Esophagus muscularis mucosa (tissue), 4 donors: ENCODE measurements at regions not wholly inside any gene's neighbourhood (a gene's known extent, or its start where the extent isn't known, plus 50 kb on each side); places are given as distances from the start of the nearest gene placed in this dataset.

Experiments
- DNase-seq: peaks from one replicate; pipeline ENCODE4 v3.0.0-alpha.2; 2017; ENCODE audit errors: extremely low spot score
- H3K27ac ChIP-seq, 4 donors: fragments of 200-600 bp; sonication (generic); replicated peaks in 1 of 4; 1 replicate in 3 of 4; 2 replicates in 1 of 4; pipeline ENCODE4 v1.5.1; 2016 to 2019; ENCODE audit warnings: mild to moderate bottlenecking in 1 of 4
- H3K27me3 ChIP-seq, 4 donors: fragments of 200-600 bp; sonication (generic); one replicate each; pipeline versions ENCODE4 v1.5.1 to v1.6.0; 2016 to 2019
- H3K36me3 ChIP-seq, 4 donors: fragments of 200-600 bp; sonication (generic); one replicate each; pipeline ENCODE4 v1.5.1; 2016 to 2019
- H3K4me1 ChIP-seq, 4 donors: fragments of 200-600 bp; sonication (generic); one replicate each; pipeline ENCODE4 v1.5.1; 2016 to 2019
- H3K4me3 ChIP-seq, 4 donors: fragments of 200-600 bp; sonication (generic); 1 replicate in 2 of 4; 2 replicates in 2 of 4; pipeline ENCODE4 v1.5.1; 2016 to 2019; ENCODE audit warnings: mild to moderate bottlenecking in 4 of 4, moderate library complexity in 1 of 4
- H3K9me3 ChIP-seq, 4 donors: fragments of 200-600 bp; sonication (generic); 1 replicate in 3 of 4; 2 replicates in 1 of 4; pipeline ENCODE4 v1.5.1; 2016 to 2019
- EP300 ChIP-seq: sonication (generic); formaldehyde crosslinking; IDR thresholded peaks from one replicate; pipeline ENCODE4 v1.6.1; 2017; ENCODE audit warnings: antibody characterized with exemption
- POLR2A ChIP-seq: fragments of 450-650 bp; IDR thresholded peaks from one replicate; pipeline ENCODE4 v1.6.1; 2017; ENCODE audit warnings: antibody characterized with exemption, moderate library complexity, mild to moderate bottlenecking, low read depth
- POLR2AphosphoS5 ChIP-seq, 2 donors: sonication (generic); formaldehyde crosslinking; IDR thresholded peaks; one replicate each; pipeline ENCODE4 v1.6.1; 2017; ENCODE audit warnings: antibody characterized with exemption in 2 of 2
- WGBS: methylation state at CpG from one replicate; pipeline ENCODE4 v1.1.5; 2018; 5-methylcytosine and 5-hydroxymethylcytosine counted together
- intact Hi-C: fragments of 100-400 bp; cut with DNase I; formaldehyde crosslinking; loops from one replicate; pipeline ENCODE4 v1.15.1; 2023
- TF ChIP-seq, protein P1 (sequence below), 3 experiments: fragments of 200-600 bp in 2 of 3; fragments of 450-650 bp in 1 of 3; sonication (generic) in 2 of 3; IDR thresholded peaks; one replicate each; pipeline ENCODE4 v1.5.1; 2017 to 2019; ENCODE audit warnings: antibody characterized with exemption in 3 of 3, mild to moderate bottlenecking in 2 of 3, moderate library complexity in 1 of 3

GRCh38 chr5:164972973-164973372 is 1467.6 kb downstream of the MAT2B start:
- Histone ChIP-seq H3K36me3 (no peaks in the 10 kb centered on the region), H3K4me3 (no peak overlapping the region), H3K27ac (no peak overlapping the region), H3K9me3 (peaks cover 0 to 10% (median 3%) of the 10 kb centered on the region in 4 donors), H3K27me3 (no peaks in the 10 kb centered on the region), H3K4me1 (peaks cover 0 to 7% (median 0%) of the 10 kb centered on the region in 4 donors)
- TF ChIP-seq EP300 (no peak), POLR2AphosphoS5 (IDR thresholded peaks at IDR 0.05) (no peak), POLR2A (no peak)
- TF ChIP-seq, protein P1, sequence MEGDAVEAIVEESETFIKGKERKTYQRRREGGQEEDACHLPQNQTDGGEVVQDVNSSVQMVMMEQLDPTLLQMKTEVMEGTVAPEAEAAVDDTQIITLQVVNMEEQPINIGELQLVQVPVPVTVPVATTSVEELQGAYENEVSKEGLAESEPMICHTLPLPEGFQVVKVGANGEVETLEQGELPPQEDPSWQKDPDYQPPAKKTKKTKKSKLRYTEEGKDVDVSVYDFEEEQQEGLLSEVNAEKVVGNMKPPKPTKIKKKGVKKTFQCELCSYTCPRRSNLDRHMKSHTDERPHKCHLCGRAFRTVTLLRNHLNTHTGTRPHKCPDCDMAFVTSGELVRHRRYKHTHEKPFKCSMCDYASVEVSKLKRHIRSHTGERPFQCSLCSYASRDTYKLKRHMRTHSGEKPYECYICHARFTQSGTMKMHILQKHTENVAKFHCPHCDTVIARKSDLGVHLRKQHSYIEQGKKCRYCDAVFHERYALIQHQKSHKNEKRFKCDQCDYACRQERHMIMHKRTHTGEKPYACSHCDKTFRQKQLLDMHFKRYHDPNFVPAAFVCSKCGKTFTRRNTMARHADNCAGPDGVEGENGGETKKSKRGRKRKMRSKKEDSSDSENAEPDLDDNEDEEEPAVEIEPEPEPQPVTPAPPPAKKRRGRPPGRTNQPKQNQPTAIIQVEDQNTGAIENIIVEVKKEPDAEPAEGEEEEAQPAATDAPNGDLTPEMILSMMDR (IDR thresholded peaks at IDR 0.05), result no peak
- WGBS, result 21% methylated on average over 1 of the region's 1 CpG
- DNase-seq, result no peak
- intact Hi-C loops, result no loop called here

DNA sequence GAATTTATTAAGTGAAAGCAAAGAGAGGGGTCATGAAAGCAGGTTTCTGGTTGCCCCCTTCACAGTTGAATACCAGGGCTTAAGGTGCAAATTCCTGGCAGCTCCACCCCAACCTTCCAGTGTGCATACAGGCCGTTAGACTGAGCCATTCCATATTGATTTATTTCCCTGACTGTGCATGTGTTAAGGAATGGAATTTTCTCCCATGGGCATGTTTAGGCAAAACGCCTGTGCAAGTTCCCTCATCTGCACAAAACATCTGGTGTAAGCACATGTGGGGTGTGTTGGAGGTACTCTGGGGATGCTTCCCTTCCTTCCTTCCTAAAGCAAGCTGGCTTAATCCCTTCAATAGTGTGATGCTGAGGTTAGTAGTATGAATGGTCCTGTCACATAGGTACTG is 1470.6 kb downstream of the MAT2B start:
- H3K27ac ChIP-seq, result no peak overlapping the region
- peaks cover 0 to 10% (median 3%) of the 10 kb centered on the region in 4 donors for H3K9me3 ChIP-seq
- peaks cover 0 to 7% (median 0%) of the 10 kb centered on the region in 4 donors for H3K4me1 ChIP-seq
- no peaks in the 10 kb centered on the region for H3K27me3 ChIP-seq
- WGBS, result 72% methylated on average over 2 of the region's 2 CpGs
- no peak overlapping the region for H3K4me3 ChIP-seq
- no peaks in the 10 kb centered on the region for H3K36me3 ChIP-seq
- TF ChIP-seq, protein P1 (IDR thresholded peaks at IDR 0.05), result no peak
- TF ChIP-seq EP300 (no peak), POLR2A (no peak), POLR2AphosphoS5 (IDR thresholded peaks at IDR 0.05) (no peak)
- no peak for DNase-seq
- intact Hi-C loops, result no loop called here

- Histone ChIP-seq H3K4me3 (no peak overlapping the region), H3K27me3 (no peaks in the 10 kb centered on the region), H3K36me3 (no peaks in the 10 kb centered on the region), H3K9me3 (no peaks in the 10 kb centered on the region), H3K27ac (no peak overlapping the region), H3K4me1 (no peaks in the 10 kb centered on the region)
- TF ChIP-seq POLR2AphosphoS5 (IDR thresholded peaks at IDR 0.05) (no peak), POLR2A (no peak), EP300 (no peak)
- TF ChIP-seq, protein P1 (IDR thresholded peaks at IDR 0.05), result no peak
- intact Hi-C loops, result no loop called here
- DNase-seq, result no peak
- WGBS, result 91% methylated on average over 2 of the region's 2 CpGs
Observed at GRCh38 chr5:164980480-164980879, 1475.1 kb downstream of the MAT2B start.

- no peak overlapping the region for H3K27ac ChIP-seq
- H3K4me1 ChIP-seq, result no peaks in the 10 kb centered on the region
- no peak overlapping the region for H3K4me3 ChIP-seq
- DNase-seq, result no peak
- H3K9me3 ChIP-seq, result no peaks in the 10 kb centered on the region
- TF ChIP-seq, protein P1 (IDR thresholded peaks at IDR 0.05), result no peak
- TF ChIP-seq EP300 (no peak), POLR2A (no peak), POLR2AphosphoS5 (IDR thresholded peaks at IDR 0.05) (no peak)
- no peaks in the 10 kb centered on the region for H3K36me3 ChIP-seq
- no peaks in the 10 kb centered on the region for H3K27me3 ChIP-seq
- intact Hi-C loops, result no loop called here
Observed at GRCh38 chr5:164998142-164998541, 1492.7 kb downstream of the MAT2B start.

DNA sequence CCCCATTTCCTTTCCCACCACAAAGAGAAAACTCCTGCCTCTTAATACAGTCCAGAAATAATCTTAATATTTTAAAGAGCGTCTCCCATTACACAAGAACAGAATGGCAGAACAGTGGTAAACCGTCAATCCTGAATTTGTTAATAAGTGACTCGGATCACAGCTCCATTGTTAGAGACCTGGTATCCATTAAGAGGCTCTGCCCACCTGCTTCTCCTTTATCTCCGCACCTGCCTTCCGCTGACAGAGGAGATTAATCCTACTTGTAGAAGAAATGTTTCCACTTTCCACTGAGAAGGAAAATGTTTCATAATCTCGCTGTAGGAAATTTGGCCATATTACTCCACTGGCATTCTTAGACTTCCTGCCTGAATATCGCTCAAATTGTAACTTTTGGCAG is 1493.2 kb downstream of the MAT2B start:
- Histone ChIP-seq H3K4me1 (no peaks in the 10 kb centered on the region), H3K4me3 (no peak overlapping the region), H3K36me3 (no peaks in the 10 kb centered on the region), H3K27me3 (no peaks in the 10 kb centered on the region), H3K9me3 (no peaks in the 10 kb centered on the region), H3K27ac (no peak overlapping the region)
- 81% methylated on average over 7 of the region's 7 CpGs for WGBS
- TF ChIP-seq POLR2AphosphoS5 (IDR thresholded peaks at IDR 0.05) (no peak), POLR2A (no peak), EP300 (no peak)
- TF ChIP-seq, protein P1 (IDR thresholded peaks at IDR 0.05), result no peak
- DNase-seq, result no peak
- intact Hi-C loops, result no loop called here
